Astrocyte (in vitro differentiated cells and primary cell): ENCODE measurements at regions not wholly inside any gene's neighbourhood (a gene's known extent, or its start where the extent isn't known, plus 50 kb on each side); places are given as distances from the start of the nearest gene placed in this dataset.
"Not testable (repeated sequence)": the region's sequence is repeated elsewhere in the genome, so short reads cannot be mapped to it uniquely, and the experiment has no call there.

ENCODE experiments used
- DNase-seq: peaks from one replicate; pipeline ENCODE4 v3.0.0-alpha.2; 2010; ENCODE audit warnings: low read depth
- FAIRE-seq: peaks from 2 replicates; lab custom pipeline; 2011; peaks lifted over from hg19 to GRCh38; lab: Jason Lieb, UNC
- H2AFZ ChIP-seq: 2 replicates; pipeline ENCODE4 v1.6.0; 2012; ENCODE audit warnings: low read depth, low read length, inconsistent platforms
- H3K27ac ChIP-seq: 2 replicates; pipeline ENCODE4 v1.5.1; 2011; ENCODE audit warnings: low read depth, low read length, inconsistent platforms
- H3K27me3 ChIP-seq: 2 replicates; pipeline ENCODE4 v1.6.0; 2011; ENCODE audit warnings: low read length, inconsistent platforms; ENCODE audit not compliant: insufficient read depth
- H3K36me3 ChIP-seq: 2 replicates; pipeline ENCODE4 v1.5.1; 2011; ENCODE audit warnings: low read length, inconsistent platforms; ENCODE audit not compliant: insufficient read depth
- H3K4me1 ChIP-seq: 2 replicates; pipeline ENCODE4 v1.5.1; 2011; ENCODE audit warnings: low read length, inconsistent platforms; ENCODE audit not compliant: insufficient read depth
- H3K4me2 ChIP-seq: 2 replicates; pipeline ENCODE4 v1.6.0; 2012; ENCODE audit warnings: low read length, inconsistent platforms
- H3K4me3 ChIP-seq: 2 replicates; pipeline ENCODE4 v1.5.1; 2011; ENCODE audit warnings: low read depth, mild to moderate bottlenecking, low read length, inconsistent platforms; ENCODE audit not compliant: insufficient read depth
- H3K79me2 ChIP-seq: 2 replicates; pipeline ENCODE4 v1.6.0; 2012; ENCODE audit warnings: mild to moderate bottlenecking, low read length, inconsistent platforms; ENCODE audit not compliant: insufficient read depth
- H3K9ac ChIP-seq: 2 replicates; pipeline ENCODE4 v1.6.0; 2012; ENCODE audit warnings: mild to moderate bottlenecking, low read length, inconsistent platforms
- H3K9me3 ChIP-seq: 2 replicates; pipeline ENCODE4 v1.5.1; 2012; ENCODE audit warnings: low read depth, mild to moderate bottlenecking, low read length, inconsistent platforms; ENCODE audit not compliant: insufficient read depth
- H4K20me1 ChIP-seq: 2 replicates; pipeline ENCODE4 v1.6.0; 2012; ENCODE audit warnings: low read length, inconsistent platforms; ENCODE audit not compliant: insufficient read depth
- H3K27ac Mint-ChIP-seq: one replicate; pipeline ENCODE4 v1.8.0; 2021; ENCODE audit warnings: mild to moderate bottlenecking, mixed read lengths; ENCODE audit not compliant: unreplicated experiment
- H3K27me3 Mint-ChIP-seq: one replicate; pipeline ENCODE4 v1.8.0; 2021; ENCODE audit warnings: low read depth, mixed read lengths; ENCODE audit not compliant: unreplicated experiment
- H3K36me3 Mint-ChIP-seq: one replicate; pipeline ENCODE4 v1.8.0; 2021; ENCODE audit warnings: low read depth, mixed read lengths; ENCODE audit not compliant: unreplicated experiment
- H3K4me1 Mint-ChIP-seq: one replicate; pipeline ENCODE4 v1.8.0; 2021; ENCODE audit warnings: low read depth, mixed read lengths; ENCODE audit not compliant: unreplicated experiment
- H3K4me3 Mint-ChIP-seq: one replicate; pipeline ENCODE4 v1.8.0; 2021; ENCODE audit warnings: mild to moderate bottlenecking, moderate library complexity, mixed read lengths; ENCODE audit not compliant: unreplicated experiment
- H3K9me3 Mint-ChIP-seq: one replicate; pipeline ENCODE4 v1.8.0; 2021; ENCODE audit warnings: mild to moderate bottlenecking, mixed read lengths; ENCODE audit not compliant: unreplicated experiment
- EZH2 ChIP-seq: IDR thresholded peaks from 2 replicates; pipeline ENCODE4 v1.6.1; 2012; ENCODE audit warnings: mild to moderate bottlenecking, low read length, inconsistent platforms; ENCODE audit not compliant: insufficient read depth
- TF ChIP-seq, protein P1 (sequence below): IDR thresholded peaks from 2 replicates; pipeline ENCODE4 v1.5.1; 2011; ENCODE audit warnings: low read depth, mild to moderate bottlenecking, inconsistent platforms, low read length, moderate library complexity; ENCODE audit not compliant: insufficient read depth

DNA sequence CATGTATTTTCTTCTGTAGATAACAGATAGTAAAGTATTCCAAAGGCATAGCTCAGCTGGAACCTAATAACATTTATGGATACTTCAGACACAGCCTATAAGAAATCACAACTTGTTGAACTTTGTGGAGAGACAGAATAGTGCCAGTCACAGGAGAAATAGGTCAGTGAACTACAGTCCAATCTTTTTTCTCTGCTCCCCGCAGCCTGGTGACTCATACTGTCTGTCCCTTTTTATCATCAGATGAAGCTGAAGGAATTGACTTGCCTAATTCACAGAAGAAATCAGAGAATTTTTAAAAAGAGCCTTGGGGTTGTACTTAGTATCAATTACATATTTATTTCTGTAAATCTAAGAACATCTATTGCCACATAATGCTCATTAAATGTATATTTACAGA, 222.3 kb downstream of the ALG10 start:
- DNase-seq (no peak), FAIRE-seq (no peak)
- TF ChIP-seq, protein P1, sequence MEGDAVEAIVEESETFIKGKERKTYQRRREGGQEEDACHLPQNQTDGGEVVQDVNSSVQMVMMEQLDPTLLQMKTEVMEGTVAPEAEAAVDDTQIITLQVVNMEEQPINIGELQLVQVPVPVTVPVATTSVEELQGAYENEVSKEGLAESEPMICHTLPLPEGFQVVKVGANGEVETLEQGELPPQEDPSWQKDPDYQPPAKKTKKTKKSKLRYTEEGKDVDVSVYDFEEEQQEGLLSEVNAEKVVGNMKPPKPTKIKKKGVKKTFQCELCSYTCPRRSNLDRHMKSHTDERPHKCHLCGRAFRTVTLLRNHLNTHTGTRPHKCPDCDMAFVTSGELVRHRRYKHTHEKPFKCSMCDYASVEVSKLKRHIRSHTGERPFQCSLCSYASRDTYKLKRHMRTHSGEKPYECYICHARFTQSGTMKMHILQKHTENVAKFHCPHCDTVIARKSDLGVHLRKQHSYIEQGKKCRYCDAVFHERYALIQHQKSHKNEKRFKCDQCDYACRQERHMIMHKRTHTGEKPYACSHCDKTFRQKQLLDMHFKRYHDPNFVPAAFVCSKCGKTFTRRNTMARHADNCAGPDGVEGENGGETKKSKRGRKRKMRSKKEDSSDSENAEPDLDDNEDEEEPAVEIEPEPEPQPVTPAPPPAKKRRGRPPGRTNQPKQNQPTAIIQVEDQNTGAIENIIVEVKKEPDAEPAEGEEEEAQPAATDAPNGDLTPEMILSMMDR: no peak
- TF ChIP-seq EZH2: no peak
- no peaks in the 10 kb centered on the region for H3K4me1 ChIP-seq
- no peaks in the 10 kb centered on the region for H4K20me1 ChIP-seq
- no peak overlapping the region for H3K4me3 Mint-ChIP-seq
- no peak overlapping the region for H3K27ac ChIP-seq
- H3K27me3 ChIP-seq: no peaks in the 10 kb centered on the region
- no peak overlapping the region for H3K27ac Mint-ChIP-seq
- H3K4me3 ChIP-seq: no peak overlapping the region
- H3K4me1 Mint-ChIP-seq: no peaks in the 10 kb centered on the region
- no peaks in the 10 kb centered on the region for H3K79me2 ChIP-seq
- H3K36me3 ChIP-seq: no peaks in the 10 kb centered on the region
- no peak overlapping the region for H2AFZ ChIP-seq
- peaks cover 3% of the 10 kb centered on the region for H3K9me3 ChIP-seq
- H3K36me3 Mint-ChIP-seq: no peaks in the 10 kb centered on the region
- no peaks in the 10 kb centered on the region for H3K27me3 Mint-ChIP-seq
- H3K9me3 Mint-ChIP-seq: peaks cover 6% of the 10 kb centered on the region
- no peak overlapping the region for H3K9ac ChIP-seq
- H3K4me2 ChIP-seq: no peak overlapping the region

DNA sequence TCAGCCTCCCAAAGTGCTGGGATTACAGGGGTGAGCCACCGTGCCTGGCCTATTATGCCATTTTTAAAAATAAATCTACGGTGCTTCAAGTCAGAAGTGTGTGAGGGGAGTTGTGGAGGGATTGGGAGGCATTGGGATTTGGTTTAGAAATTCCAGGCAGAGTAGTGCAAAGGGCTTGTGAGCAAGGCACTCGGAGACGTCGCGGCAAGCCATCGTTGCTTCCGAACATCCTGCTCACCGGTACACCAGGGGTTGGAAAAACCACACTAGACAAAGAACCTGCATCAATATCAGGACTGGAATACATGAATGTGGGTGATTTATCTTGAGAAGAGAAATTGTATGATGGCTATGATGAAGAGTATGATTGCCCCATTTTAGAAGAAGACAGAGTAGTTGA, 227.0 kb downstream of the ALG10 start:
- Histone ChIP-seq H3K27ac (no peak overlapping the region), H3K9me3 (peaks cover 3% of the 10 kb centered on the region), H4K20me1 (no peaks in the 10 kb centered on the region), H3K27me3 (no peaks in the 10 kb centered on the region), H3K4me2 (no peak overlapping the region), H3K4me1 (no peaks in the 10 kb centered on the region), H2AFZ (no peak overlapping the region), H3K4me3 (no peak overlapping the region), H3K9ac (no peak overlapping the region), H3K79me2 (no peaks in the 10 kb centered on the region), H3K36me3 (no peaks in the 10 kb centered on the region)
- Mint-ChIP-seq H3K4me1 (no peaks in the 10 kb centered on the region), H3K27me3 (no peaks in the 10 kb centered on the region), H3K4me3 (no peak overlapping the region), H3K36me3 (no peaks in the 10 kb centered on the region), H3K27ac (no peak overlapping the region), H3K9me3 (peaks cover 2% of the 10 kb centered on the region)
- TF ChIP-seq, protein P1: no peak
- TF ChIP-seq EZH2: no peak
- FAIRE-seq (no peak), DNase-seq (no peak)

DNA sequence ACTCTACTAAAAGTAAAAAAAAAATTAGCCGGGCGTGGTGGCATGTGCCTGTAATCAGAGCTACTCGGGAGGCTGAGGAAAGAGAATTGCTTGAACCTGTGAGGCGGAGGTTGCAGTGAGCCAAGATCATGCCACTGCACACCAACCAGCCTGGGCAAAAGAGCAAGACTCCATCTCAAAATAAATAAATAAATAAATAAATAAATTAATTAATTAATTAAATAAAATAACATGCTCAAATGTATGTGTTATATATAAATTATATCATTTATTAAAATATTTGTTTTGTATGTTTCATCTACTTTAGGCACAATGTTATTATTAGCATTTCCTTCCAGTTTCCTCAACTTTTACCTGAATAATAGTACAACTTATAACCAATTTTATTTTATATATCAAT, 229.6 kb downstream of the ALG10 start:
- H3K4me1 ChIP-seq, H3K27ac ChIP-seq, FAIRE-seq, H3K4me3 Mint-ChIP-seq, H3K27me3 ChIP-seq, H3K27ac Mint-ChIP-seq, H3K36me3 ChIP-seq, H2AFZ ChIP-seq, H3K9ac ChIP-seq, H4K20me1 ChIP-seq, H3K4me2 ChIP-seq, H3K9me3 Mint-ChIP-seq, H3K27me3 Mint-ChIP-seq, H3K4me3 ChIP-seq, H3K36me3 Mint-ChIP-seq, H3K4me1 Mint-ChIP-seq, H3K79me2 ChIP-seq, H3K9me3 ChIP-seq, DNase-seq: not testable (repeated sequence)
